Thymus (tissue), 11 donors: ENCODE measurements at regions not wholly inside any gene's neighbourhood (a gene's known extent, or its start where the extent isn't known, plus 50 kb on each side); places are given as distances from the start of the nearest gene placed in this dataset.

ENCODE experiments used
- DNase-seq, 9 donors: peaks; one replicate each; pipeline ENCODE4 v3.0.0-alpha.2; 2013; ENCODE audit warnings: low spot score in 9 of 9, low read depth in 6 of 9, missing footprints in 1 of 9
- H3K27ac ChIP-seq, 2 donors: one replicate each; pipeline ENCODE4 v1.5.1; 2013; ENCODE audit warnings: control low read depth in 1 of 2, low read depth in 1 of 2, low read length in 1 of 2, mild to moderate bottlenecking in 1 of 2, moderate library complexity in 1 of 2
- H3K27me3 ChIP-seq, 2 donors: one replicate each; pipeline ENCODE4 v1.5.1; 2013; ENCODE audit warnings: low read length in 1 of 2; ENCODE audit not compliant: control insufficient read depth in 2 of 2, insufficient read depth in 1 of 2
- H3K36me3 ChIP-seq, 2 donors: one replicate each; pipeline ENCODE4 v1.5.1; 2013; ENCODE audit warnings: low read length in 1 of 2, mild to moderate bottlenecking in 1 of 2, moderate library complexity in 1 of 2; ENCODE audit not compliant: control insufficient read depth in 2 of 2, insufficient read depth in 2 of 2
- H3K4me1 ChIP-seq, 2 donors: one replicate each; pipeline ENCODE4 v1.5.1; 2013; ENCODE audit warnings: low read length in 2 of 2; ENCODE audit not compliant: control insufficient read depth in 2 of 2, insufficient read depth in 2 of 2
- H3K4me3 ChIP-seq, 2 donors: one replicate each; pipeline ENCODE4 v1.5.1; 2013; ENCODE audit warnings: low read length in 2 of 2, control low read depth in 1 of 2, mild to moderate bottlenecking in 1 of 2
- H3K9me3 ChIP-seq, 2 donors: one replicate each; pipeline ENCODE4 v1.5.1; 2013; ENCODE audit warnings: low read length in 1 of 2, mild to moderate bottlenecking in 1 of 2; ENCODE audit not compliant: control insufficient read depth in 2 of 2, insufficient read depth in 1 of 2
- WGBS: extraction: QIAGEN DNeasy Blood & Tissue Kit; methylation state at CpG from one replicate; pipeline ENCODE4 v1.1.7; 2013; 5-methylcytosine and 5-hydroxymethylcytosine counted together
- donor health status: healthy.

- no peak for DNase-seq
- H3K9me3 ChIP-seq, result no peaks in the 10 kb centered on the region
- no peaks in the 10 kb centered on the region for H3K4me1 ChIP-seq
- H3K27me3 ChIP-seq, result peaks cover 0 to 2% of the 10 kb centered on the region in 2 donors
- WGBS, result 88% methylated on average over 9 of the region's 9 CpGs
- no peaks in the 10 kb centered on the region for H3K36me3 ChIP-seq
- no peak overlapping the region for H3K4me3 ChIP-seq
- H3K27ac ChIP-seq, result no peak overlapping the region
These were observed 56.1 kb upstream of the CPLX2 start for GRCh38 chr5:175815126-175815913.

DNA sequence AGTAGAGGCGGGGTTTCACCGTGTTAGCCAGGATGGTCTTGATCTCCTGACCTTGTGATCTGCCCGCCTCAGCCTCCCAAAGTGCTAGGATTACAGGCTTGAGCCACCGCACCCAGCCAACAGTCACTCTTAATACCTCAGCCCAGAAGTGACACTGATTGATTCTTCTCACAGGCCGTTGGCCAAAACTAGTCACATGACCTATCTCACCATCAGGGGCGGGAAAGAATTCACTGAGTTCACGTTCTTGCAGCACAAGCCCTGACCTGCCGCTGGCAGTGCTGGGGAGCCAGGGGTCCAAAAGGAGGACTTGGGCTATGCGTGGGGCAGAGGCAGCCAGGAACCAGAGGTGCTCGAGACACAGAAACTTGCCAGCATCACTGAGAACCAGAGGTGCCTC, 55.0 kb upstream of the CPLX2 start:
- Histone ChIP-seq H3K27me3 (peaks cover 0 to 2% of the 10 kb centered on the region in 2 donors), H3K4me3 (no peak overlapping the region), H3K27ac (no peak overlapping the region), H3K4me1 (no peaks in the 10 kb centered on the region), H3K36me3 (no peaks in the 10 kb centered on the region), H3K9me3 (no peaks in the 10 kb centered on the region)
- no peak for DNase-seq
- WGBS, result 69% methylated on average over 10 of the region's 10 CpGs

- no peak for DNase-seq
- WGBS, result 95% methylated on average over 6 of the region's 6 CpGs
- Histone ChIP-seq H3K4me3 (no peak overlapping the region), H3K27ac (no peak overlapping the region), H3K27me3 (peaks cover 0 to 2% of the 10 kb centered on the region in 2 donors), H3K9me3 (no peaks in the 10 kb centered on the region), H3K4me1 (no peaks in the 10 kb centered on the region), H3K36me3 (no peaks in the 10 kb centered on the region)
These were observed 52.3 kb upstream of the CPLX2 start for GRCh38 chr5:175819090-175819425.

DNA sequence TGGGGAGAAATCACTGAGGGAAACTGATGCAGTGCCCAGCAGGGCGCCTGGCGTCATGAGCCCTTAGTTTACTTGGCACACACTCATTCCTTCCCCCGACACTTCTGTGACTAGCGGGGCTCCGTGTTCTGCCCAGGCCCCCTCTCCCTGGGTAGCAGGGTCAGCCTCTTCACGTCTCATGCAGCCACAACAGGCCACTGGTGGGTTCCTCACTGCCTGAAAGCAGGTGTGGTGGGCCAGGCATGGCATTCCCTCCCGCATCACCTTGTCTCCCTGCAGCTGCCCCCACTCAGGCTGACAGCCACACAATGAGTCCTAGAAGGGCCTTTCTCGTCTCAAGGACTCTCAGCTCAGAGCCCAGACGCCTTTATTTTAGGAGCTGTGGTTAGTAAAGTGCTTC, 51.1 kb upstream of the CPLX2 start:
- Histone ChIP-seq H3K36me3 (no peaks in the 10 kb centered on the region), H3K9me3 (no peaks in the 10 kb centered on the region), H3K4me3 (no peak overlapping the region), H3K27ac (no peak overlapping the region), H3K4me1 (no peaks in the 10 kb centered on the region), H3K27me3 (peaks cover 0 to 4% of the 10 kb centered on the region in 2 donors)
- 70% methylated on average over 9 of the region's 9 CpGs for WGBS
- no peak for DNase-seq
